ENCODE measurements at regions not wholly inside any gene's neighbourhood (a gene's known extent, or its start where the extent isn't known, plus 50 kb on each side); places are given as distances from the start of the nearest gene placed in this dataset.
"Not testable (repeated sequence)": the region's sequence is repeated elsewhere in the genome, so short reads cannot be mapped to it uniquely, and the experiment has no call there.

- TF ChIP-seq CTCF (IDR thresholded peaks at IDR 0.05; ENCODE audit: low read depth, low read length, missing control alignments): peak; percentile 34
- H3K4me3 ChIP-seq (ENCODE audit: low read depth, low read length); DNase-seq (ENCODE audit: low read depth); in situ Hi-C loops (cut with HindIII; ENCODE audit: low sequenced_read_pairs): not testable (repeated sequence)
Observed at GRCh38 chr5:62223312-62223670, 82.7 kb upstream of the KIF2A start.

GRCh38 chr5:62224987-62225601, 80.9 kb upstream of the KIF2A start:
- H3K4me3 ChIP-seq (ENCODE audit: low read depth, low read length); DNase-seq (ENCODE audit: low read depth); in situ Hi-C loops (cut with HindIII; ENCODE audit: low sequenced_read_pairs): not testable (repeated sequence)

GRCh38 chr5:62230876-62231388, 75.1 kb upstream of the KIF2A start:
- DNase-seq (ENCODE audit: low read depth); in situ Hi-C loops (cut with HindIII; ENCODE audit: low sequenced_read_pairs): not testable (repeated sequence)

GRCh38 chr5:62231576-62231975, 74.4 kb upstream of the KIF2A start:
- TF ChIP-seq CTCF (IDR thresholded peaks at IDR 0.05; ENCODE audit: low read depth, low read length, missing control alignments): no peak
- H3K4me3 ChIP-seq (ENCODE audit: low read depth, low read length): no peak overlapping the region
- in situ Hi-C loops (cut with HindIII; ENCODE audit: low sequenced_read_pairs): no loop called here
- DNase-seq (ENCODE audit: low read depth): no peak

More at GRCh38 chr5:62230876-62231388, 75.1 kb upstream of the KIF2A start:
- H3K4me3 ChIP-seq (ENCODE audit: low read depth, low read length): not testable (repeated sequence)

- H3K4me3 ChIP-seq (ENCODE audit: low read depth, low read length); in situ Hi-C loops (cut with HindIII; ENCODE audit: low sequenced_read_pairs); DNase-seq (ENCODE audit: low read depth): not testable (repeated sequence)
Observed at GRCh38 chr5:62232218-62232617, 73.8 kb upstream of the KIF2A start.

GRCh38 chr5:62233083-62234046, 72.6 kb upstream of the KIF2A start:
- DNase-seq (ENCODE audit: low read depth); in situ Hi-C loops (cut with HindIII; ENCODE audit: low sequenced_read_pairs): not testable (repeated sequence)

DNA sequence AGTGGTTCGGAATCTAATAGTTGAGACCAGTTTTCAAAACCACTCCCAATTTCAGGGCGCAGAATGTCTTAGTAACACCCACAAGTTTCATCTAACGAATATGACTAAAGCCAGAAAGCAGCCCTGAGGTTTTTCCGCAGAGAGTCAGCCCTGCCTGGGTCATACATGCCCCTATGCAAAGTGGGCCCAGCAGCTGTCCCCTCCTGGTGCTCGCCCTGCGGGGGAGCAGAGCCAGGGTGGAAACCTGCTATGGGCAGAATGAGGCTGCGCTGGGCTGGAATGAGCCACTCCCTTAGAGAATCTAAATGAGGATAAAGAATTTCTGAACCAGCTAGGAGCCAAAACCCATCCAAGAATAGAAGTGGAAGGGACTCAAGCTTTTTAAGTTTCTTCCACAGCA, 69.4 kb upstream of the KIF2A start:
- in situ Hi-C loops (cut with HindIII; ENCODE audit: low sequenced_read_pairs); DNase-seq (ENCODE audit: low read depth); H3K4me3 ChIP-seq (ENCODE audit: low read depth, low read length): not testable (repeated sequence)

More at GRCh38 chr5:62233083-62234046, 72.6 kb upstream of the KIF2A start:
- H3K4me3 ChIP-seq (ENCODE audit: low read depth, low read length): not testable (repeated sequence)

GRCh38 chr5:62237944-62238343, 68.1 kb upstream of the KIF2A start:
- DNase-seq (ENCODE audit: low read depth); in situ Hi-C loops (cut with HindIII; ENCODE audit: low sequenced_read_pairs); H3K4me3 ChIP-seq (ENCODE audit: low read depth, low read length): not testable (repeated sequence)

- DNase-seq (ENCODE audit: low read depth); H3K4me3 ChIP-seq (ENCODE audit: low read depth, low read length); in situ Hi-C loops (cut with HindIII; ENCODE audit: low sequenced_read_pairs): not testable (repeated sequence)
Observed at GRCh38 chr5:62238584-62238983, 67.4 kb upstream of the KIF2A start.

DNA sequence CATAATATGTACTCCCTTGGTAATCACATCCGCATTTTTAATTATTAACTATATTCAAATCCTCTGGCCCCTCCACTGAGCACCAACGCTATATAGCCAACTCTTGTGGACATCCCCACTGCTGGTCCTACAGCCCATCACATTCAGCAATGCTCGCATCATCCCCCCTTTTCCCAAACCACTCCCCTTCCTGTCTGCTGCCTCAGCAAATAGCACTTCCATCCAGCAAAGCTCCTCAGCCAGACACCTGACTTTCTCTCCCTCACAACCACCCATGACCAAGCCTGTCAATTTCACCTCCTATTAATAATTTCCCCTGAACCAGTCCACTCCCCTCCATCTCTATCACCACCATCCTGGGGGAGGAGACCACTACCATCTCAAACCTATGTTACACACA, 65.5 kb upstream of the KIF2A start:
- in situ Hi-C loops (cut with HindIII; ENCODE audit: low sequenced_read_pairs); DNase-seq (ENCODE audit: low read depth); H3K4me3 ChIP-seq (ENCODE audit: low read depth, low read length): not testable (repeated sequence)

GRCh38 chr5:62242000-62242399, 64.0 kb upstream of the KIF2A start:
- in situ Hi-C loops (cut with HindIII; ENCODE audit: low sequenced_read_pairs); DNase-seq (ENCODE audit: low read depth); H3K4me3 ChIP-seq (ENCODE audit: low read depth, low read length): not testable (repeated sequence)

DNA sequence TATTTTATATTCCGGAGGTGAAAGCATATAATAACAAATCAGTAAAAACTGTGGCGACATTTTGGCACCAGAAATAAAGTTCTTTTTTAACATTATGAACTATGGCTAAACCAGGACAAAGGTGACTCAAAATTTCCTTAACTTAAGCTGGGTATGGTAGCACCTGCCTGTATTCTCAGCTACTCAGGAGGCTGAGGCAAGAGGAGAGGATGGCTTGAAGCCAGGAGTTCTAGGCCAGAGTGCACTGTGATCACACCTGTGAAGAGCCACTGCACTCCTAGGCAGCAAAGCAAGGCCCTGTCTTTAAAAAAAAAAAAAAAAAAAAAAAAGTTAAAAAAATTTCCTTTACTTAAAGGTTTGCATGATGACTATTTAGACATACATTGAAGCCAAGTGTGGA, 63.0 kb upstream of the KIF2A start:
- H3K4me3 ChIP-seq (ENCODE audit: low read depth, low read length); DNase-seq (ENCODE audit: low read depth); in situ Hi-C loops (cut with HindIII; ENCODE audit: low sequenced_read_pairs): not testable (repeated sequence)

DNA sequence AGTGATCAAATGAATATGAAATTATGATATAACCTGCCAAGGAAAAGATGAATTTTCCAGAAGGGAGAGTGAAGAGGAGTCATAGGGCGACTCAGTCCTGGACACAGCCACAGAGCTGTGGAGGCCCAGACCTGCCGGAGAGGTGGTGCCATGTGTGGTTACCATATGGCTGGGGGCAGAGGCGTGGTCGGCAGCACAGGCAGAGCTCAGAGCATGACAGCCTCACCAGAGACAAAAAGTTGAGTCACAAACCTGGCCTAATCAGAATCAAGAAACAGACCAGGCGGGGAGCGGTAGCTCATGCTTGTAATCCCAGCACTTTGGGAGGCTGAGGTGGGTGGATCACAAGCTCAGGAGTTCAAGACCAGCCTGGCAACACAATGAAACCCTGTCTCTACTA, 57.8 kb upstream of the KIF2A start:
- H3K4me3 ChIP-seq (ENCODE audit: low read depth, low read length); DNase-seq (ENCODE audit: low read depth); in situ Hi-C loops (cut with HindIII; ENCODE audit: low sequenced_read_pairs): not testable (repeated sequence)

- in situ Hi-C loops (cut with HindIII; ENCODE audit: low sequenced_read_pairs); DNase-seq (ENCODE audit: low read depth); H3K4me3 ChIP-seq (ENCODE audit: low read depth, low read length): not testable (repeated sequence)
Observed at GRCh38 chr5:62250085-62250484, 55.9 kb upstream of the KIF2A start.

- H3K4me3 ChIP-seq (ENCODE audit: low read depth, low read length); DNase-seq (ENCODE audit: low read depth); in situ Hi-C loops (cut with HindIII; ENCODE audit: low sequenced_read_pairs): not testable (repeated sequence)
Observed at GRCh38 chr5:62250919-62251318, 55.1 kb upstream of the KIF2A start.
